ENCODE measurements at regions not wholly inside any gene's neighbourhood (a gene's known extent, or its start where the extent isn't known, plus 50 kb on each side); places are given as distances from the start of the nearest gene placed in this dataset.
"Not testable (repeated sequence)": the region's sequence is repeated elsewhere in the genome, so short reads cannot be mapped to it uniquely, and the experiment has no call there.

GRCh38 chr21:27561116-27561515, 594.2 kb upstream of the ADAMTS5 start:
- DNase-seq (ENCODE audit: insufficient read length, low spot score) (no peak), FAIRE-seq (no peak)
- no peak for TF ChIP-seq CTCF (IDR thresholded peaks at IDR 0.05; ENCODE audit: insufficient read depth, missing control alignments)

- TF ChIP-seq CTCF (IDR thresholded peaks at IDR 0.05; ENCODE audit: insufficient read depth, missing control alignments), result no peak
- FAIRE-seq, result no peak
- DNase-seq (ENCODE audit: insufficient read length, low spot score), result no peak
These were observed 590.5 kb upstream of the ADAMTS5 start for GRCh38 chr21:27557356-27557755.

- DNase-seq (ENCODE audit: insufficient read length, low spot score) (no peak), FAIRE-seq (no peak)
- TF ChIP-seq CTCF (IDR thresholded peaks at IDR 0.05; ENCODE audit: insufficient read depth, missing control alignments), result no peak
These were observed 589.1 kb upstream of the ADAMTS5 start for GRCh38 chr21:27555996-27556395.

GRCh38 chr21:27550287-27550686, 583.4 kb upstream of the ADAMTS5 start:
- TF ChIP-seq CTCF (IDR thresholded peaks at IDR 0.05; ENCODE audit: insufficient read depth, missing control alignments), result no peak
- FAIRE-seq, result no peak
- no peak for DNase-seq (ENCODE audit: insufficient read length, low spot score)

- DNase-seq (ENCODE audit: insufficient read length, low spot score) (no peak), FAIRE-seq (no peak)
- TF ChIP-seq CTCF (IDR thresholded peaks at IDR 0.05; ENCODE audit: insufficient read depth, missing control alignments), result no peak
These were observed 581.6 kb upstream of the ADAMTS5 start for GRCh38 chr21:27548486-27548885.

- FAIRE-seq, result no peak
These were observed 579.0 kb upstream of the ADAMTS5 start for GRCh38 chr21:27545754-27546349.

GRCh38 chr21:27542126-27542525, 575.2 kb upstream of the ADAMTS5 start:
- FAIRE-seq; DNase-seq (ENCODE audit: insufficient read length, low spot score): not testable (repeated sequence)

More at GRCh38 chr21:27545754-27546349, 579.0 kb upstream of the ADAMTS5 start:
- no peak for DNase-seq (ENCODE audit: insufficient read length, low spot score)
- no peak for TF ChIP-seq CTCF (IDR thresholded peaks at IDR 0.05; ENCODE audit: insufficient read depth, missing control alignments)

- no peak for TF ChIP-seq CTCF (IDR thresholded peaks at IDR 0.05; ENCODE audit: insufficient read depth, missing control alignments)
- FAIRE-seq (no peak), DNase-seq (ENCODE audit: insufficient read length, low spot score) (no peak)
These were observed 569.4 kb upstream of the ADAMTS5 start for GRCh38 chr21:27536319-27536718.

Measured in D721Med (cell line).